OCI-LY3 (cell line): ENCODE measurements at regions not wholly inside any gene's neighbourhood (a gene's known extent, or its start where the extent isn't known, plus 50 kb on each side); places are given as distances from the start of the nearest gene placed in this dataset.

Experiments used
- H2AFZ ChIP-seq: fragments of 200-600, 300-600 bp; shearing (Covaris generic); 2 replicates; pipeline ENCODE4 v1.6.0; 2014; ENCODE audit warnings: antibody characterized with exemption, low read depth, low read length
- H3K27ac ChIP-seq: fragments of 200-600, 300-600 bp; sonication (generic); 2 replicates; pipeline ENCODE4 v1.5.1; 2014; ENCODE audit warnings: mild to moderate bottlenecking, low read length, moderate library complexity, mixed read lengths
- H3K27me3 ChIP-seq: fragments of 200-600, 300-600 bp; sonication (generic); 2 replicates; pipeline ENCODE4 v1.6.1; 2014; ENCODE audit warnings: low read depth, low read length, mixed read lengths
- H3K36me3 ChIP-seq: fragments of 200-600, 300-600 bp; sonication (generic); replicated peaks from 2 replicates; pipeline ENCODE3; 2014; ENCODE audit warnings: low read depth, low read length, mixed read lengths
- H3K4me1 ChIP-seq: fragments of 300-600, 200-600 bp; sonication (generic); 2 replicates; pipeline ENCODE4 v1.6.1; 2014; ENCODE audit warnings: low read length, mixed read lengths
- H3K4me2 ChIP-seq: fragments of 200-600, 300-600 bp; sonication (generic); 2 replicates; pipeline ENCODE4 v1.6.1; 2014; ENCODE audit warnings: low read length, mixed read lengths
- H3K4me3 ChIP-seq: fragments of 300-600, 200-600 bp; sonication (generic); 2 replicates; pipeline ENCODE4 v1.5.1; 2014; ENCODE audit warnings: antibody characterized with exemption, mild to moderate bottlenecking, low read length, moderate library complexity
- H3K79me2 ChIP-seq: fragments of 300-600, 200-600 bp; shearing (Covaris generic); 2 replicates; pipeline ENCODE4 v1.6.1; 2014; ENCODE audit warnings: mild to moderate bottlenecking, low read length, mixed read lengths
- H3K9ac ChIP-seq: fragments of 300-600, 200-600 bp; shearing (Covaris generic); 2 replicates; pipeline ENCODE4 v1.6.0; 2014; ENCODE audit warnings: mild to moderate bottlenecking, low read length, moderate library complexity
- H3K9me3 ChIP-seq: fragments of 200-600, 300-600 bp; shearing (Covaris generic); 2 replicates; pipeline ENCODE4 v1.6.1; 2014; ENCODE audit warnings: low read length, mixed read lengths; ENCODE audit not compliant: insufficient read depth
- H4K20me1 ChIP-seq: fragments of 200-600, 300-600 bp; sonication (generic); 2 replicates; pipeline ENCODE4 v1.6.1; 2016; ENCODE audit warnings: low read length, mixed read lengths; ENCODE audit not compliant: insufficient read depth
- CTCF ChIP-seq: fragments of 200-600, 300-600 bp; sonication (generic); IDR thresholded peaks from 2 replicates; pipeline ENCODE4 v1.5.1; 2014; ENCODE audit warnings: antibody characterized with exemption, low read length, low read depth
- EZH2phosphoT487 ChIP-seq: fragments of 200-600 bp; shearing (Covaris generic); IDR thresholded peaks from 2 replicates; pipeline ENCODE4 v1.6.1; 2018; ENCODE audit warnings: antibody characterized with exemption, mixed run types, low read depth

DNA sequence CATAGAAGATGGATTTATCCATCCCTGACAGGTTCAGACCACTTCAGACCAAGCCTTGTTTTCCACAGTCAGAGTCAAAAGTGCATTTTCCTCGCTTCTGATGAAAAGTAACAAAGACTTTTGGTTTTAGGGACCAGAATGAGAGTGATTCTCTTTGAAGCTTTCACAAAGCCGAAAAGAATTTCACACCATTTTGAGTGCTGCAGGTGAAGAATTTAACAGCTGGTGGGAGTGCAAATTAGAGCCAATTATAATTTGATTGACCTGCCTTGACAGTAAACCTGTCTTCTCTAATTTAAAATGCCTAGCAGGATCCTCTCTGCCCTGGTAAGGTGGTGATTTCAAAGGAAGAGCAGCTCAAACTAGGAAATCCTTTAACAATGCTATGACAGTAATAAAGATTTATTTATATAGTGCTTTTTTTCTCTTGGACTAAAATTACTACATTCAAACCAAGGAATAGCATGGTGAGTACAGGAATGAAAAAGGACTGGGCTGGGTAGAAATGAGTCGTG lies 241.6 kb downstream of the HRH4 start:
- Histone ChIP-seq H3K27ac (no peak overlapping the region), H3K4me2 (no peak overlapping the region), H4K20me1 (no peaks in the 10 kb centered on the region), H3K9me3 (peaks cover 8% of the 10 kb centered on the region; the same call in 1 of the 2 replicates), H3K9ac (no peak overlapping the region), H3K79me2 (no peaks in the 10 kb centered on the region), H3K36me3 (no peaks in the 10 kb centered on the region), H3K4me3 (no peak overlapping the region), H2AFZ (no peak overlapping the region), H3K4me1 (no peaks in the 10 kb centered on the region), H3K27me3 (no peaks in the 10 kb centered on the region)
- TF ChIP-seq EZH2phosphoT487 (no peak), CTCF (no peak)

DNA sequence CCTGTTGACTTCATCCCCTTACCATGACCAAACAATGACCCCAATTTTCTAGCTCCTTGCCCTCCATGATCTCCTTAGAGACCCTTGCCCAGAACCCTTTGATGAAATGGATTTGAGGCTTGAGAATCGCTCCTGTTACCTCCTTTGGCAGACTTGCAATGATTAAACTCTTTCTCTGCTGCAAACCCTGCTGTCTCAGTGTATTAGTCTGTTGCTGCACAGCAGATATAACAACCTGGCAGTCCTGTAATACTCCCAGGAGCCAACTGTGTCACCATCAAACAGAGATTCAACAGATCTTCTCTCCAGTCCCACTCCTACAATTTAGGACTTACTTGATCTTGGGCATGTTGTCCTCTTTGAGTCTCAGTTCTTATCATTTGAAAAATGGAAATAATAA lies 242.9 kb downstream of the HRH4 start:
- H3K4me1 ChIP-seq = no peaks in the 10 kb centered on the region
- no peaks in the 10 kb centered on the region for H3K36me3 ChIP-seq
- no peaks in the 10 kb centered on the region for H3K79me2 ChIP-seq
- H2AFZ ChIP-seq = no peak overlapping the region
- H3K27ac ChIP-seq = no peak overlapping the region
- H3K4me3 ChIP-seq = no peak overlapping the region
- no peak overlapping the region for H3K4me2 ChIP-seq
- no peak overlapping the region for H3K9ac ChIP-seq
- peaks cover 8% of the 10 kb centered on the region; the same call in 1 of the 2 replicates for H3K9me3 ChIP-seq
- H3K27me3 ChIP-seq = no peaks in the 10 kb centered on the region
- TF ChIP-seq EZH2phosphoT487 (no peak), CTCF (no peak)
- no peaks in the 10 kb centered on the region for H4K20me1 ChIP-seq

- H3K4me2 ChIP-seq = no peak overlapping the region
- H4K20me1 ChIP-seq = no peaks in the 10 kb centered on the region
- H3K4me3 ChIP-seq = no peak overlapping the region
These were observed 244.7 kb downstream of the HRH4 start for GRCh38 chr18:24704946-24705630.

More at GRCh38 chr18:24704946-24705630, 244.7 kb downstream of the HRH4 start:
- Histone ChIP-seq H3K4me1 (no peaks in the 10 kb centered on the region), H3K27me3 (no peaks in the 10 kb centered on the region), H3K79me2 (no peaks in the 10 kb centered on the region), H3K9me3 (peaks cover 8% of the 10 kb centered on the region; the same call in 1 of the 2 replicates), H3K27ac (no peak overlapping the region), H2AFZ (no peak overlapping the region), H3K36me3 (no peaks in the 10 kb centered on the region), H3K9ac (no peak overlapping the region)
- TF ChIP-seq CTCF (no peak), EZH2phosphoT487 (no peak)
